A172 (cell line): ENCODE measurements at regions not wholly inside any gene's neighbourhood (a gene's known extent, or its start where the extent isn't known, plus 50 kb on each side); places are given as distances from the start of the nearest gene placed in this dataset.

Experiments used
- DNase-seq: peaks from one replicate; pipeline ENCODE4 v3.0.0-alpha.2; 2015; ENCODE audit warnings: low spot score

- peak; percentile 35 for DNase-seq
Observed at GRCh38 chr2:71277536-71278103, 50.7 kb upstream of the PAIP2B start.

- DNase-seq: no peak
Observed at GRCh38 chr2:71277147-71277475, 50.2 kb upstream of the PAIP2B start.

- peak; percentile 78 for DNase-seq
Observed at GRCh38 chr2:71276311-71277146, 49.6 kb upstream of the PAIP2B start.
